GM12878 (cell line): ENCODE measurements at regions not wholly inside any gene's neighbourhood (a gene's known extent, or its start where the extent isn't known, plus 50 kb on each side); places are given as distances from the start of the nearest gene placed in this dataset.

Experiments used
- ATAC-seq: fragments of 200-7000 bp; cut with Tn5 transposase; 3 replicates; pipeline ENCODE4 v1.9.1; 2020; ENCODE audit warnings: mild to moderate bottlenecking, moderate library complexity
- BruUV-seq: library from RNA; stranded (reverse); fragments of 400-500 nt; replicated peaks from 2 replicates; lab custom pipeline; 2021; lab: Mats Ljungman, UMichigan
- CTCF ChIA-PET: fragments of 300-600 bp; sonication (Branson Sonifier 250); formaldehyde crosslinking; extraction: SDS; loops from one replicate; lab custom pipeline; 2021; ENCODE audit warnings: inconsistent platforms; lab: Yijun Ruan, JAX
- POLR2A ChIA-PET: fragments of 350-600 bp; formaldehyde crosslinking; extraction: SDS; loops from one replicate; lab custom pipeline; 2021; ENCODE audit warnings: inconsistent platforms; lab: Charles Lee
- RAD21 ChIA-PET: fragments of 300-600 bp; sonication (Branson Sonifier 250); formaldehyde crosslinking; loops from one replicate; lab custom pipeline; 2023; ENCODE audit warnings: antibody characterized with exemption; ENCODE audit not compliant: unreplicated experiment; lab: Charles Lee
- SMC1A ChIA-PET: fragments of 300-600 bp; sonication (Branson Sonifier 250); formaldehyde crosslinking; loops from one replicate; lab custom pipeline; 2023; ENCODE audit not compliant: unreplicated experiment, uncharacterized antibody; lab: Charles Lee
- DNase-seq: peaks from one replicate; pipeline ENCODE4 v3.0.0-alpha.2; 2011; ENCODE audit warnings: low read depth, low spot score
- FAIRE-seq: peaks from 3 replicates; lab custom pipeline; 2011; peaks lifted over from hg19 to GRCh38; lab: Jason Lieb, UNC
- H2AFZ ChIP-seq: 2 replicates; pipeline ENCODE4 v1.6.0; 2011; ENCODE audit warnings: low read depth, low read length, control low read depth; ENCODE audit not compliant: control insufficient read depth
- H3K27ac ChIP-seq: 2 replicates; pipeline ENCODE4 v1.5.1; 2011; ENCODE audit warnings: control low read depth; ENCODE audit not compliant: control insufficient read depth, insufficient read depth
- H3K27me3 ChIP-seq, 2 experiments: replicated peaks in 1 of 2; 2 replicates each; pipeline versions ENCODE4 v1.6.0 to v1.6.1; 2011; ENCODE audit warnings: low read length in 1 of 2; ENCODE audit not compliant: control insufficient read depth in 2 of 2, insufficient read depth in 2 of 2
- H3K36me3 ChIP-seq, 2 experiments: 2 replicates each; pipeline ENCODE4 v1.5.1; 2011; ENCODE audit warnings: low read length in 1 of 2; ENCODE audit not compliant: control insufficient read depth in 2 of 2, insufficient read depth in 2 of 2
- H3K4me1 ChIP-seq: 2 replicates; pipeline ENCODE4 v1.6.1; 2011; ENCODE audit warnings: mild to moderate bottlenecking, low read length, moderate library complexity, mixed read lengths; ENCODE audit not compliant: control insufficient read depth, insufficient read depth
- H3K4me2 ChIP-seq: 2 replicates; pipeline ENCODE4 v1.6.0; 2011; ENCODE audit warnings: control low read depth; ENCODE audit not compliant: control insufficient read depth, insufficient read depth
- H3K4me3 ChIP-seq: fragments of 200-600 bp; sonication (generic); 2 replicates; pipeline ENCODE4 v1.5.1; 2016
- H3K79me2 ChIP-seq: 2 replicates; pipeline ENCODE4 v1.6.0; 2011; ENCODE audit warnings: low read length; ENCODE audit not compliant: control insufficient read depth, insufficient read depth
- H3K9ac ChIP-seq: 2 replicates; pipeline ENCODE4 v1.8.0; 2011; ENCODE audit warnings: low read length, control low read depth, mixed read lengths; ENCODE audit not compliant: control insufficient read depth, insufficient read depth
- H3K9me3 ChIP-seq: replicated peaks from 3 replicates; pipeline ENCODE4 v1.5.1; 2011; ENCODE audit warnings: mild to moderate bottlenecking, low read length; ENCODE audit not compliant: control insufficient read depth, insufficient read depth
- H4K20me1 ChIP-seq: 2 replicates; pipeline ENCODE4 v1.6.0; 2011; ENCODE audit not compliant: control insufficient read depth, insufficient read depth
- ASH2L ChIP-seq: fragments of 300-600, 200-600 bp; sonication (generic); IDR thresholded peaks from 2 replicates; pipeline ENCODE4 v1.6.1; 2017; ENCODE audit warnings: low read depth, mild to moderate bottlenecking, borderline replicate concordance
- BACH1 ChIP-seq: fragments of 450-650 bp; IDR thresholded peaks from 2 replicates; pipeline ENCODE4 v1.6.1; 2017; ENCODE audit warnings: mild to moderate bottlenecking, borderline replicate concordance
- CBFB ChIP-seq: IDR thresholded peaks from 2 replicates; pipeline ENCODE4 v1.6.1; 2016; ENCODE audit warnings: antibody characterized with exemption, low read depth
- CBX5 ChIP-seq: sonication (generic); IDR thresholded peaks from 2 replicates; pipeline ENCODE4 v1.6.1; 2016; ENCODE audit warnings: low read depth, moderate library complexity, mild to moderate bottlenecking, inconsistent platforms
- FOS ChIP-seq: IDR thresholded peaks from 3 replicates; pipeline ENCODE4 v1.6.1; 2011; ENCODE audit warnings: borderline replicate concordance; ENCODE audit not compliant: insufficient read length; ENCODE audit errors: extremely low read depth
- GATAD2B ChIP-seq: fragments of 450-650 bp; conservative IDR thresholded peaks from 2 replicates; pipeline ENCODE4 v1.6.1; 2017; ENCODE audit warnings: low read depth, mild to moderate bottlenecking, moderate library complexity
- IKZF2 ChIP-seq, 2 experiments: fragments of 450-650 bp; IDR thresholded peaks; 2 replicates each; pipeline ENCODE4 v1.6.1; 2017; ENCODE audit warnings: mild to moderate bottlenecking in 2 of 2, moderate library complexity in 2 of 2
- MXI1 ChIP-seq: fragments of 150-350 bp; IDR thresholded peaks from 2 replicates; pipeline ENCODE4 v1.6.1; 2011; ENCODE audit warnings: low read depth, mild to moderate bottlenecking, inconsistent platforms, low read length, improper control_type of control experiment
- RAD51 ChIP-seq: fragments of 450-650 bp; IDR thresholded peaks from 2 replicates; pipeline ENCODE4 v1.6.1; 2016; ENCODE audit warnings: moderate library complexity, mild to moderate bottlenecking, inconsistent platforms
- RB1 ChIP-seq: fragments of 450-650 bp; formaldehyde crosslinking; IDR thresholded peaks from 2 replicates; pipeline ENCODE4 v1.6.1; 2017; ENCODE audit warnings: mild to moderate bottlenecking, borderline replicate concordance
- RELA ChIP-seq: fragments of 450-650 bp; IDR thresholded peaks from 2 replicates; pipeline ENCODE4 v1.8.0; 2014; ENCODE audit warnings: borderline replicate concordance; ENCODE audit not compliant: partially characterized antibody
- STAT3 ChIP-seq: IDR thresholded peaks from 2 replicates; pipeline ENCODE4 v1.6.1; 2011; ENCODE audit warnings: low read depth, low read length, improper control_type of control experiment
- TARDBP ChIP-seq: IDR thresholded peaks from 2 replicates; pipeline ENCODE4 v1.6.1; 2016; ENCODE audit warnings: borderline replicate concordance
- TCF12 ChIP-seq: IDR thresholded peaks from 2 replicates; pipeline ENCODE4 v1.6.1; 2011; ENCODE audit warnings: low read depth, mild to moderate bottlenecking, low read length
- WRNIP1 ChIP-seq: IDR thresholded peaks from 2 replicates; pipeline ENCODE4 v1.6.1; 2011; ENCODE audit warnings: low read depth, low read length, improper control_type of control experiment, borderline replicate concordance
- ZNF24 ChIP-seq: fragments of 450-650 bp; IDR thresholded peaks from 2 replicates; pipeline ENCODE4 v1.6.1; 2017; ENCODE audit warnings: antibody characterized with exemption, mild to moderate bottlenecking
- ZNF384 ChIP-seq: IDR thresholded peaks from 2 replicates; pipeline ENCODE4 v1.6.1; 2012; ENCODE audit warnings: low read depth, mild to moderate bottlenecking, low read length, improper control_type of control experiment, borderline replicate concordance
- WGBS: methylation state at CpG from one replicate; pipeline ENCODE4 v1.1.6; 2016; ENCODE audit warnings: low lambda C conversion rate; ENCODE audit not compliant: insufficient replicate concordance, insufficient coverage; ENCODE audit errors: missing lambda C conversion rate; 5-methylcytosine and 5-hydroxymethylcytosine counted together
- in situ Hi-C: fragments of 300-500 bp; cut with MboI; formaldehyde crosslinking; loops from 9 replicates; pipeline ENCODE4 v1.14.3; 2018; ENCODE audit warnings: mixed read lengths
- intact Hi-C: fragments of 100-400 bp; cut with micrococcal nuclease; formaldehyde crosslinking; loops from one replicate; pipeline ENCODE4 v1.14.2; 2022; ENCODE audit not compliant: unreplicated experiment
- TF ChIP-seq, protein P1 (sequence below): fragments of 150-350 bp; IDR thresholded peaks from 2 replicates; pipeline ENCODE4 v1.6.1; 2016; ENCODE audit warnings: low read depth, low read length

DNA sequence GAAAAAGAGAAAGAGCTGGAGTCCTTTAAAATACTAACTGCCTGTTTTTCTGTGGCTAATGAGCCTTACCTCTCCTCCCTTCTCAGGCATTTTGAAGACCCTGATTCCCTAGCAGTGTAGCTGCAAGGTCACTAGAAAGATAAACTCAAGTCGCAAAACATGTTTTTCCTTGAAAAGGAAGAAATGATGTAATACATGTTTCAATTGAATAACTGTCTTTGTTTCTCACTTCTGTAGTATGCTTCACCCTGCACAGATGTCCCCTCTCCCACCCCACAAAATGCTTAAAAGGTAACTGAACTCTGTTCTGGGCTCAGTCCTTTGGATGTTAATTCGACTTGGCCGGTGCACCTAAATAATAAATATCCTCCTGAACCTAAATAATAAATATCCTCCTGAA is 1350.3 kb downstream of the TMEM121 start:
- CTCF ChIA-PET: interaction anchor here (1.8 to 14.4 kb wide), 5 partner anchors 19 to 101 kb away, joined by 5 to 605 read pairs (median 118); no protein-coding TSS in a partner anchor
- SMC1A ChIA-PET: interaction anchor here (6.5 to 13.0 kb wide), 2 partner anchors 33 to 45 kb away, joined by 60 to 244 read pairs; no protein-coding TSS in a partner anchor
- peaks cover 25% of the 10 kb centered on the region for H3K4me1 ChIP-seq

More for the DNA sequence above, 1350.3 kb downstream of the TMEM121 start:
- H3K79me2 ChIP-seq: no peaks in the 10 kb centered on the region
- WGBS: 16% methylated on average over 3 of the region's 3 CpGs
- no peak for ATAC-seq
- FAIRE-seq: no peak
- DNase-seq: no peak
- H3K9me3 ChIP-seq: no peaks in the 10 kb centered on the region
- H3K27me3 ChIP-seq: no peaks in the 10 kb centered on the region
- no peak overlapping the region for H3K4me3 ChIP-seq
- intact Hi-C loops (no loop called here), in situ Hi-C loops (no loop called here)
- H2AFZ ChIP-seq: no peak overlapping the region; the same call in 1 of the 2 replicates
- H3K9ac ChIP-seq: no peak overlapping the region
- no TSS peak for BruUV-seq
- RAD21 ChIA-PET: interaction anchor here (7.1 kb wide), 1 partner anchor 46 kb away, joined by 84 read pairs; no protein-coding TSS in a partner anchor
- POLR2A ChIA-PET: no interaction called here
- no peak overlapping the region for H3K4me2 ChIP-seq
- no peak overlapping the region for H3K27ac ChIP-seq
- no peaks in the 10 kb centered on the region for H4K20me1 ChIP-seq
- H3K36me3 ChIP-seq: no peaks in the 10 kb centered on the region
- no peak for TF ChIP-seq IKZF2 (IDR thresholded peaks at IDR 0.05)
- TF ChIP-seq WRNIP1: no peak
- no peak for TF ChIP-seq CBX5
- TF ChIP-seq CBFB: no peak
- no peak for TF ChIP-seq ZNF384
- no peak for TF ChIP-seq ASH2L
- no peak for TF ChIP-seq RB1
- TF ChIP-seq ZNF24: no peak
- TF ChIP-seq TCF12: no peak
- TF ChIP-seq FOS: no peak
- no peak for TF ChIP-seq BACH1
- TF ChIP-seq TARDBP: no peak
- no peak for TF ChIP-seq STAT3
- TF ChIP-seq, protein P1, sequence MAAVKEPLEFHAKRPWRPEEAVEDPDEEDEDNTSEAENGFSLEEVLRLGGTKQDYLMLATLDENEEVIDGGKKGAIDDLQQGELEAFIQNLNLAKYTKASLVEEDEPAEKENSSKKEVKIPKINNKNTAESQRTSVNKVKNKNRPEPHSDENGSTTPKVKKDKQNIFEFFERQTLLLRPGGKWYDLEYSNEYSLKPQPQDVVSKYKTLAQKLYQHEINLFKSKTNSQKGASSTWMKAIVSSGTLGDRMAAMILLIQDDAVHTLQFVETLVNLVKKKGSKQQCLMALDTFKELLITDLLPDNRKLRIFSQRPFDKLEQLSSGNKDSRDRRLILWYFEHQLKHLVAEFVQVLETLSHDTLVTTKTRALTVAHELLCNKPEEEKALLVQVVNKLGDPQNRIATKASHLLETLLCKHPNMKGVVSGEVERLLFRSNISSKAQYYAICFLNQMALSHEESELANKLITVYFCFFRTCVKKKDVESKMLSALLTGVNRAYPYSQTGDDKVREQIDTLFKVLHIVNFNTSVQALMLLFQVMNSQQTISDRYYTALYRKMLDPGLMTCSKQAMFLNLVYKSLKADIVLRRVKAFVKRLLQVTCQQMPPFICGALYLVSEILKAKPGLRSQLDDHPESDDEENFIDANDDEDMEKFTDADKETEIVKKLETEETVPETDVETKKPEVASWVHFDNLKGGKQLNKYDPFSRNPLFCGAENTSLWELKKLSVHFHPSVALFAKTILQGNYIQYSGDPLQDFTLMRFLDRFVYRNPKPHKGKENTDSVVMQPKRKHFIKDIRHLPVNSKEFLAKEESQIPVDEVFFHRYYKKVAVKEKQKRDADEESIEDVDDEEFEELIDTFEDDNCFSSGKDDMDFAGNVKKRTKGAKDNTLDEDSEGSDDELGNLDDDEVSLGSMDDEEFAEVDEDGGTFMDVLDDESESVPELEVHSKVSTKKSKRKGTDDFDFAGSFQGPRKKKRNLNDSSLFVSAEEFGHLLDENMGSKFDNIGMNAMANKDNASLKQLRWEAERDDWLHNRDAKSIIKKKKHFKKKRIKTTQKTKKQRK: no peak
- no peak for TF ChIP-seq RAD51
- no peak for TF ChIP-seq RELA
- no peak for TF ChIP-seq GATAD2B
- TF ChIP-seq MXI1: no peak
